Superior temporal gyrus (tissue), 1 donor: ENCODE measurements at regions not wholly inside any gene's neighbourhood (a gene's known extent, or its start where the extent isn't known, plus 50 kb on each side); places are given as distances from the start of the nearest gene placed in this dataset.
"Not testable (repeated sequence)": the region's sequence is repeated elsewhere in the genome, so short reads cannot be mapped to it uniquely, and the experiment has no call there.

Experiments
- DNase-seq: peaks from one replicate; pipeline ENCODE4 v3.0.0-alpha.2; 2016; ENCODE audit errors: extremely low spot score

- DNase-seq: no peak
Measured at GRCh38 chr7:24134535-24134934, 149.5 kb upstream of the NPY start.

- no peak for DNase-seq
Measured at GRCh38 chr7:24135003-24135817, 148.8 kb upstream of the NPY start.

- no peak for DNase-seq
Measured at GRCh38 chr7:24137338-24137737, 146.7 kb upstream of the NPY start.

- no peak for DNase-seq
Measured at GRCh38 chr7:24138343-24138742, 145.6 kb upstream of the NPY start.

GRCh38 chr7:24140001-24140400 lies 144.0 kb upstream of the NPY start:
- DNase-seq: no peak

GRCh38 chr7:24141874-24142509 lies 142.0 kb upstream of the NPY start:
- DNase-seq: no peak

GRCh38 chr7:24143547-24143946 lies 140.4 kb upstream of the NPY start:
- DNase-seq: no peak

- DNase-seq: no peak
Measured at GRCh38 chr7:24151944-24152343, 132.0 kb upstream of the NPY start.

GRCh38 chr7:24152356-24152755 lies 131.6 kb upstream of the NPY start:
- DNase-seq: no peak

- no peak for DNase-seq
Measured at GRCh38 chr7:24152877-24153472, 131.0 kb upstream of the NPY start.

- no peak for DNase-seq
Measured at GRCh38 chr7:24157666-24158065, 126.3 kb upstream of the NPY start.

- no peak for DNase-seq
Measured at GRCh38 chr7:24158975-24159374, 125.0 kb upstream of the NPY start.

GRCh38 chr7:24164401-24164800 lies 119.6 kb upstream of the NPY start:
- DNase-seq: no peak

- DNase-seq: no peak
Measured at GRCh38 chr7:24169077-24169624, 114.8 kb upstream of the NPY start.

- DNase-seq: not testable (repeated sequence)
Measured at GRCh38 chr7:24171951-24172350, 112.0 kb upstream of the NPY start.

- no peak for DNase-seq
Measured at GRCh38 chr7:24172856-24173255, 111.1 kb upstream of the NPY start.

- DNase-seq: no peak
Measured at GRCh38 chr7:24175603-24176002, 108.4 kb upstream of the NPY start.

GRCh38 chr7:24178811-24179570 lies 105.0 kb upstream of the NPY start:
- no peak for DNase-seq

GRCh38 chr7:24191362-24191761 lies 92.6 kb upstream of the NPY start:
- DNase-seq: no peak

- DNase-seq: no peak
Measured at GRCh38 chr7:24192053-24192452, 91.9 kb upstream of the NPY start.

- no peak for DNase-seq
Measured at GRCh38 chr7:24192691-24193090, 91.3 kb upstream of the NPY start.

GRCh38 chr7:24197852-24198251 lies 86.1 kb upstream of the NPY start:
- DNase-seq: no peak
